IPS-NIHi11 (cell line): ENCODE measurements at regions not wholly inside any gene's neighbourhood (a gene's known extent, or its start where the extent isn't known, plus 50 kb on each side); places are given as distances from the start of the nearest gene placed in this dataset.
A peak's percentile ranks its signal among the peaks of the same experiment; 100 is the strongest.
"Not testable (repeated sequence)": the region's sequence is repeated elsewhere in the genome, so short reads cannot be mapped to it uniquely, and the experiment has no call there.

Experiments
- DNase-seq: peaks from one replicate; pipeline ENCODE4 v3.0.0; 2012; ENCODE audit warnings: mixed read lengths, low spot score

GRCh38 chr4:152193059-152193458, 342.8 kb downstream of the FBXW7 start:
- DNase-seq = no peak

- no peak for DNase-seq
These were observed 345.0 kb downstream of the FBXW7 start for GRCh38 chr4:152190907-152191306.

GRCh38 chr4:152189451-152190179, 346.3 kb downstream of the FBXW7 start:
- DNase-seq = no peak

GRCh38 chr4:152188801-152189200, 347.1 kb downstream of the FBXW7 start:
- DNase-seq = no peak

GRCh38 chr4:152187693-152188092, 348.2 kb downstream of the FBXW7 start:
- DNase-seq = no peak

GRCh38 chr4:152185786-152186550, 349.9 kb downstream of the FBXW7 start:
- no peak for DNase-seq

GRCh38 chr4:152181150-152181549, 354.7 kb downstream of the FBXW7 start:
- no peak for DNase-seq

GRCh38 chr4:152180369-152180768, 355.5 kb downstream of the FBXW7 start:
- no peak for DNase-seq

GRCh38 chr4:152177538-152177937, 358.4 kb downstream of the FBXW7 start:
- not testable (repeated sequence) for DNase-seq

GRCh38 chr4:152176627-152177214, 359.2 kb downstream of the FBXW7 start:
- DNase-seq = no peak

GRCh38 chr4:152175586-152175985, 360.3 kb downstream of the FBXW7 start:
- no peak for DNase-seq

GRCh38 chr4:152172146-152172545, 363.7 kb downstream of the FBXW7 start:
- DNase-seq = no peak

- DNase-seq = no peak
These were observed 364.3 kb downstream of the FBXW7 start for GRCh38 chr4:152171556-152171955.

- no peak for DNase-seq
These were observed 366.2 kb downstream of the FBXW7 start for GRCh38 chr4:152169683-152170082.

GRCh38 chr4:152168987-152169616, 366.8 kb downstream of the FBXW7 start:
- DNase-seq = peak; percentile 17

GRCh38 chr4:152166567-152166966, 369.3 kb downstream of the FBXW7 start:
- DNase-seq = peak; percentile 68

- DNase-seq = no peak
These were observed 370.0 kb downstream of the FBXW7 start for GRCh38 chr4:152165846-152166245.

- no peak for DNase-seq
These were observed 370.7 kb downstream of the FBXW7 start for GRCh38 chr4:152165146-152165545.

GRCh38 chr4:152164561-152164960, 371.3 kb downstream of the FBXW7 start:
- DNase-seq = no peak

GRCh38 chr4:152162331-152162697, 373.6 kb downstream of the FBXW7 start:
- no peak for DNase-seq

- no peak for DNase-seq
These were observed 374.1 kb downstream of the FBXW7 start for GRCh38 chr4:152161676-152162330.

GRCh38 chr4:152160225-152160800, 375.6 kb downstream of the FBXW7 start:
- no peak for DNase-seq
